ENCODE measurements at regions not wholly inside any gene's neighbourhood (a gene's known extent, or its start where the extent isn't known, plus 50 kb on each side); places are given as distances from the start of the nearest gene placed in this dataset.

DNA sequence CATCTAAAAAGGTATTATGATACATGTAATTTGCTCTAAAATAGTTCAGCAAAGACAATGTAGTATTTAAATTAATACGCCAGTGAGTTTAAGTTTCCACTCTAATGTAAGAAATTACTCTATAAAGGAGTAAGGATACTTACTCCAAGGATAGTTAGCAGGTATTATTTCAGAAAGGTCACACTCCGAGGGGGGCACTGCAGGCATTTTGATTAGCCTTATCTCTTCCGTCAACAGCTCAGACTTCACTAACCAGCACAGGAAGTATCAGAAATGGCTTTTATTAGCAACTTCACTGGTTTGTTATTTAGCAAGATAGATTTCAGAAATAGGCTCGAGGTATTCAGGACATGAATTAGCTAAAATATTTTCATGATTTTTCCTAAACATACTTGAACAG is 127.0 kb downstream of the COX18 start:
- Histone ChIP-seq H4K20me1 (replicated peaks; ENCODE audit: control insufficient read depth, extremely low read depth, insufficient read depth, low read length) (no peaks in the 10 kb centered on the region), H3K9ac (replicated peaks; ENCODE audit: extremely low read depth, insufficient read depth, low read length) (no peak overlapping the region), H3K9me3 (replicated peaks; ENCODE audit: control insufficient read depth, insufficient read depth, low read length) (no peaks in the 10 kb centered on the region), H2AFZ (ENCODE audit: low read depth, low read length) (no peak overlapping the region), H3K36me3 (ENCODE audit: control insufficient read depth in 2 of 2, extremely low read depth in 1 of 2, insufficient read depth in 2 of 2, low read length in 2 of 2) (no peaks in the 10 kb centered on the region), H3K9me1 (replicated peaks; ENCODE audit: control insufficient read depth, extremely low read depth, insufficient read depth, low read length) (no peaks in the 10 kb centered on the region), H3K27me3 (ENCODE audit: control insufficient read depth in 2 of 2, insufficient read depth in 2 of 2, low read length in 2 of 2) (no peaks in the 10 kb centered on the region), H3K79me2 (ENCODE audit: control insufficient read depth, insufficient read depth, low read length) (no peaks in the 10 kb centered on the region), H3K4me2 (ENCODE audit: insufficient read depth, low read length) (no peak overlapping the region), H3K4me3 (replicated peaks in 1 of 3; ENCODE audit: insufficient read depth in 1 of 3, low read depth in 1 of 3, low read length in 3 of 3) (no peak overlapping the region), H3K27ac (ENCODE audit: insufficient read depth, low read depth, low read length) (no peak overlapping the region), H3K4me1 (ENCODE audit: control insufficient read depth, extremely low read depth, insufficient read depth, low read length) (peaks cover 3% of the 10 kb centered on the region)
- FAIRE-seq (peak; percentile 72), DNase-seq (ENCODE audit: low read depth, low spot score) (peak; percentile 41)
- TF ChIP-seq EZH2 (IDR thresholded peaks at IDR 0.05; ENCODE audit: borderline replicate concordance, low read depth, low read length, severe bottlenecking) (no peak), POLR2AphosphoS5 (IDR thresholded peaks at IDR 0.05; ENCODE audit: insufficient read depth, low read depth, low read length) (no peak), POLR2A (IDR thresholded peaks at IDR 0.05; ENCODE audit: low read depth, low read length) (no peak), JUN (IDR thresholded peaks at IDR 0.05; ENCODE audit: borderline replicate concordance, insufficient read depth, insufficient read length, low read depth) (no peak), FOS (IDR thresholded peaks at IDR 0.05; ENCODE audit: borderline replicate concordance, insufficient read depth, low read length) (no peak), GATA2 (IDR thresholded peaks at IDR 0.05; ENCODE audit: insufficient read depth, insufficient read length, low read depth, low read length) (no peak)
- TF ChIP-seq, protein P1, sequence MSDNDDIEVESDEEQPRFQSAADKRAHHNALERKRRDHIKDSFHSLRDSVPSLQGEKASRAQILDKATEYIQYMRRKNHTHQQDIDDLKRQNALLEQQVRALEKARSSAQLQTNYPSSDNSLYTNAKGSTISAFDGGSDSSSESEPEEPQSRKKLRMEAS (IDR thresholded peaks at IDR 0.05; ENCODE audit: insufficient read depth, insufficient read length) = no peak
- TF ChIP-seq, protein P2, sequence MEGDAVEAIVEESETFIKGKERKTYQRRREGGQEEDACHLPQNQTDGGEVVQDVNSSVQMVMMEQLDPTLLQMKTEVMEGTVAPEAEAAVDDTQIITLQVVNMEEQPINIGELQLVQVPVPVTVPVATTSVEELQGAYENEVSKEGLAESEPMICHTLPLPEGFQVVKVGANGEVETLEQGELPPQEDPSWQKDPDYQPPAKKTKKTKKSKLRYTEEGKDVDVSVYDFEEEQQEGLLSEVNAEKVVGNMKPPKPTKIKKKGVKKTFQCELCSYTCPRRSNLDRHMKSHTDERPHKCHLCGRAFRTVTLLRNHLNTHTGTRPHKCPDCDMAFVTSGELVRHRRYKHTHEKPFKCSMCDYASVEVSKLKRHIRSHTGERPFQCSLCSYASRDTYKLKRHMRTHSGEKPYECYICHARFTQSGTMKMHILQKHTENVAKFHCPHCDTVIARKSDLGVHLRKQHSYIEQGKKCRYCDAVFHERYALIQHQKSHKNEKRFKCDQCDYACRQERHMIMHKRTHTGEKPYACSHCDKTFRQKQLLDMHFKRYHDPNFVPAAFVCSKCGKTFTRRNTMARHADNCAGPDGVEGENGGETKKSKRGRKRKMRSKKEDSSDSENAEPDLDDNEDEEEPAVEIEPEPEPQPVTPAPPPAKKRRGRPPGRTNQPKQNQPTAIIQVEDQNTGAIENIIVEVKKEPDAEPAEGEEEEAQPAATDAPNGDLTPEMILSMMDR (IDR thresholded peaks at IDR 0.05; ENCODE audit: extremely low read depth in 1 of 2, insufficient read depth in 1 of 2, low read depth in 1 of 2, low read length in 2 of 2) = no peak
- ChIA-PET POLR2A (no interaction called here), CTCF (no interaction called here)
- no TSS peak for BruUV-seq (replicated peaks)
- intact Hi-C loops (cut with micrococcal nuclease) (no loop called here), dilution Hi-C loops (cut with MboI; ENCODE audit: extremely low pct_ligation_motif_present, low sequenced_read_pairs) (no loop called here)
